ENCODE measurements at regions not wholly inside any gene's neighbourhood (a gene's known extent, or its start where the extent isn't known, plus 50 kb on each side); places are given as distances from the start of the nearest gene placed in this dataset.

DNA sequence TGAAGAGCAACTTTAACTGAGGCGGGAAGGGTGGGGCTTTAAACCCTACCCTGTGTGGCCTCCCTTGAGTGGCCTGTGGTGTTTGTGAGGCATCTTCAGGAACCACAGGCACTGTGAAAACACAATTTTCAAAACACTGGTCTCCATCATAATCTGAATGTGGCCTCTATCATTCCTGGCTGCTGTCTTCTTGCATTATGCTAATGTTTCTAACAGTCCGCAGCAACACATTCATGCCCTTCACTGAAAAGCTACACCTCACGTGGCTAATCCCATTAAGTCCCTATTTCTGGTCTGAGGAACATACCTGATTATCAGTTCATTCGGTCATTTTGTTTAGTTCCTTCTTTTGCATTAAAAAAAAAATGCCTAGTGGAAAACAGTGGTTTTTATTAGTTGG is 94.6 kb downstream of the F11 start:
- dilution Hi-C loops (cut with HindIII; ENCODE audit: low sequenced_read_pairs, unreplicated experiment) (no loop called here), intact Hi-C loops (cut with micrococcal nuclease) (no loop called here), in situ Hi-C loops (cut with MboI; ENCODE audit: low sequenced_read_pairs) (no loop called here)
- BruUV-seq (replicated peaks), result no TSS peak
- no peak for DNase-seq
- ATAC-seq (ENCODE audit: low read depth), result no peak
- no peak overlapping the region for H3K14ac ChIP-seq (replicated peaks; ENCODE audit: low read depth, low read length)
- TF ChIP-seq ELK1 (IDR thresholded peaks at IDR 0.05; ENCODE audit: borderline replicate concordance, low read depth, low read length) (no peak), RAD21 (IDR thresholded peaks at IDR 0.05; ENCODE audit: low read length) (no peak), CEBPB (IDR thresholded peaks at IDR 0.05; ENCODE audit: low read depth, low read length) (no peak), POLR2A (IDR thresholded peaks at IDR 0.05; ENCODE audit: low read depth, low read length) (no peak), MXI1 (IDR thresholded peaks at IDR 0.05; ENCODE audit: borderline replicate concordance, low read depth, low read length) (no peak), NFE2L2 (IDR thresholded peaks at IDR 0.05; ENCODE audit: low read depth, low read length) (no peak), RCOR1 (IDR thresholded peaks at IDR 0.05; ENCODE audit: insufficient replicate concordance, low read length) (no peak)
- TF ChIP-seq, protein P1, sequence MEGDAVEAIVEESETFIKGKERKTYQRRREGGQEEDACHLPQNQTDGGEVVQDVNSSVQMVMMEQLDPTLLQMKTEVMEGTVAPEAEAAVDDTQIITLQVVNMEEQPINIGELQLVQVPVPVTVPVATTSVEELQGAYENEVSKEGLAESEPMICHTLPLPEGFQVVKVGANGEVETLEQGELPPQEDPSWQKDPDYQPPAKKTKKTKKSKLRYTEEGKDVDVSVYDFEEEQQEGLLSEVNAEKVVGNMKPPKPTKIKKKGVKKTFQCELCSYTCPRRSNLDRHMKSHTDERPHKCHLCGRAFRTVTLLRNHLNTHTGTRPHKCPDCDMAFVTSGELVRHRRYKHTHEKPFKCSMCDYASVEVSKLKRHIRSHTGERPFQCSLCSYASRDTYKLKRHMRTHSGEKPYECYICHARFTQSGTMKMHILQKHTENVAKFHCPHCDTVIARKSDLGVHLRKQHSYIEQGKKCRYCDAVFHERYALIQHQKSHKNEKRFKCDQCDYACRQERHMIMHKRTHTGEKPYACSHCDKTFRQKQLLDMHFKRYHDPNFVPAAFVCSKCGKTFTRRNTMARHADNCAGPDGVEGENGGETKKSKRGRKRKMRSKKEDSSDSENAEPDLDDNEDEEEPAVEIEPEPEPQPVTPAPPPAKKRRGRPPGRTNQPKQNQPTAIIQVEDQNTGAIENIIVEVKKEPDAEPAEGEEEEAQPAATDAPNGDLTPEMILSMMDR (conservative IDR thresholded peaks at IDR 0.05; ENCODE audit: low read depth, low read length), result no peak
- POLR2A ChIA-PET (ENCODE audit: unreplicated experiment), result no interaction called here
- no peak overlapping the region for H4K5ac ChIP-seq (ENCODE audit: low read depth, low read length)
- H2AFZ ChIP-seq (replicated peaks; ENCODE audit: low read length, poor library complexity), result no peak overlapping the region
- no peak overlapping the region for H2BK5ac ChIP-seq (ENCODE audit: low read depth, low read length, poor library complexity, severe bottlenecking)
- no peak overlapping the region for H3K4me2 ChIP-seq (ENCODE audit: low read depth, low read length)
- H2BK20ac ChIP-seq (ENCODE audit: low read depth, low read length), result no peak overlapping the region
- no peak overlapping the region for H2AK5ac ChIP-seq (ENCODE audit: low read depth, low read length)
- H3K18ac ChIP-seq (ENCODE audit: low read depth, low read length), result no peak overlapping the region
- H3K79me1 ChIP-seq (ENCODE audit: low read depth in 1 of 2, low read length in 2 of 2), result no peaks in the 10 kb centered on the region
- H2BK15ac ChIP-seq (ENCODE audit: low read depth, low read length), result no peak overlapping the region
- no peaks in the 10 kb centered on the region for H3K9me1 ChIP-seq (ENCODE audit: insufficient read depth, low read length)
- no peak overlapping the region for H2BK120ac ChIP-seq (ENCODE audit: low read depth, low read length)
- H3K4me1 ChIP-seq (ENCODE audit: control insufficient read depth, insufficient read depth, low read length), result no peaks in the 10 kb centered on the region
- CTCF ChIA-PET, result no interaction called here
- no peak overlapping the region for H4K91ac ChIP-seq (ENCODE audit: insufficient read depth, low read depth, low read length)
- peaks cover 4% of the 10 kb centered on the region for H3K9me3 ChIP-seq (ENCODE audit: control insufficient read depth, insufficient read depth, low read length)
- no peaks in the 10 kb centered on the region for H4K20me1 ChIP-seq (ENCODE audit: insufficient read depth, low read length)
- no peak overlapping the region for H3K4ac ChIP-seq (ENCODE audit: low read depth, low read length)
- no peak overlapping the region for H3K23ac ChIP-seq (ENCODE audit: low read depth, low read length)
- H4K8ac ChIP-seq (ENCODE audit: low read depth in 2 of 2, low read length in 2 of 2), result no peak overlapping the region
- no peak overlapping the region for H3K9ac ChIP-seq (ENCODE audit: low read depth, low read length)
- H3K36me3 ChIP-seq (ENCODE audit: control insufficient read depth, insufficient read depth, low read length), result no peaks in the 10 kb centered on the region
- H3K27ac ChIP-seq (ENCODE audit: insufficient read depth, low read length), result no peak overlapping the region
- no peak overlapping the region for H3K56ac ChIP-seq (ENCODE audit: extremely low read depth, insufficient read depth, low read length)
- H2AK9ac ChIP-seq (replicated peaks; ENCODE audit: low read depth, low read length, poor library complexity), result no peak overlapping the region
- H3K27me3 ChIP-seq (ENCODE audit: control insufficient read depth, insufficient read depth, low read length), result no peaks in the 10 kb centered on the region
- no peak overlapping the region for H3K4me3 ChIP-seq (ENCODE audit: insufficient read depth, low read depth, low read length)
- WGBS, 2 experiments (ENCODE audit: extremely low coverage in 2 of 2, insufficient read length in 1 of 2), result no CpG with 5 or more reads among the region's 4 CpGs
